ENCODE measurements at regions not wholly inside any gene's neighbourhood (a gene's known extent, or its start where the extent isn't known, plus 50 kb on each side); places are given as distances from the start of the nearest gene placed in this dataset.

- Histone ChIP-seq H3K4me1 (ENCODE audit: control insufficient read depth in 1 of 2, low read depth in 2 of 2) (no peaks in the 10 kb centered on the region), H3K27me3 (replicated peaks; ENCODE audit: insufficient read depth) (no peaks in the 10 kb centered on the region), H3K9me3 (no peaks in the 10 kb centered on the region), H3K36me3 (no peaks in the 10 kb centered on the region), H3K4me3 (no peak overlapping the region), H3K27ac (no peak overlapping the region)
- ATAC-seq (ENCODE audit: insufficient number of reproducible peaks, low FRiP score, low read depth) (no peak), DNase-seq (ENCODE audit: low spot score) (no peak)
- no peak for TF ChIP-seq CTCF (IDR thresholded peaks at IDR 0.05)
These were observed 248.1 kb downstream of the IRX1 start for GRCh38 chr5:3843706-3844105.

GRCh38 chr5:3844266-3844665 lies 248.6 kb downstream of the IRX1 start:
- no peak for DNase-seq (ENCODE audit: low spot score)

GRCh38 chr5:3845230-3845629 lies 249.6 kb downstream of the IRX1 start:
- TF ChIP-seq CTCF (IDR thresholded peaks at IDR 0.05) = no peak
- no peaks in the 10 kb centered on the region for H3K36me3 ChIP-seq
- H3K4me3 ChIP-seq = no peak overlapping the region
- DNase-seq (ENCODE audit: low spot score) (no peak), ATAC-seq (ENCODE audit: insufficient number of reproducible peaks, low FRiP score, low read depth) (no peak)
- H3K27me3 ChIP-seq (replicated peaks; ENCODE audit: insufficient read depth) = no peaks in the 10 kb centered on the region
- no peaks in the 10 kb centered on the region for H3K4me1 ChIP-seq (ENCODE audit: control insufficient read depth in 1 of 2, low read depth in 2 of 2)
- no peaks in the 10 kb centered on the region for H3K9me3 ChIP-seq
- no peak overlapping the region for H3K27ac ChIP-seq

More at GRCh38 chr5:3844266-3844665, 248.6 kb downstream of the IRX1 start:
- Histone ChIP-seq H3K4me1 (ENCODE audit: control insufficient read depth in 1 of 2, low read depth in 2 of 2) (no peaks in the 10 kb centered on the region), H3K4me3 (no peak overlapping the region), H3K27ac (no peak overlapping the region), H3K36me3 (no peaks in the 10 kb centered on the region), H3K27me3 (replicated peaks; ENCODE audit: insufficient read depth) (no peaks in the 10 kb centered on the region), H3K9me3 (no peaks in the 10 kb centered on the region)
- no peak for TF ChIP-seq CTCF (IDR thresholded peaks at IDR 0.05)
- ATAC-seq (ENCODE audit: insufficient number of reproducible peaks, low FRiP score, low read depth) = no peak

GRCh38 chr5:3852161-3852916 lies 256.7 kb downstream of the IRX1 start:
- Histone ChIP-seq H3K36me3 (no peaks in the 10 kb centered on the region), H3K4me3 (no peak overlapping the region), H3K27ac (no peak overlapping the region), H3K9me3 (no peaks in the 10 kb centered on the region), H3K27me3 (replicated peaks; ENCODE audit: insufficient read depth) (no peaks in the 10 kb centered on the region), H3K4me1 (ENCODE audit: control insufficient read depth in 1 of 2, low read depth in 2 of 2) (peaks cover 0 to 8% of the 10 kb centered on the region in 2 donors)
- ATAC-seq (ENCODE audit: insufficient number of reproducible peaks, low FRiP score, low read depth) = no peak
- no peak for TF ChIP-seq CTCF (IDR thresholded peaks at IDR 0.05)
- DNase-seq (ENCODE audit: low spot score) = no peak

- ATAC-seq (ENCODE audit: insufficient number of reproducible peaks, low FRiP score, low read depth) = no peak
- Histone ChIP-seq H3K27ac (no peak overlapping the region), H3K4me3 (no peak overlapping the region), H3K27me3 (replicated peaks; ENCODE audit: insufficient read depth) (no peaks in the 10 kb centered on the region), H3K4me1 (ENCODE audit: control insufficient read depth in 1 of 2, low read depth in 2 of 2) (peaks cover 0 to 8% of the 10 kb centered on the region in 2 donors), H3K36me3 (no peaks in the 10 kb centered on the region), H3K9me3 (no peaks in the 10 kb centered on the region)
- DNase-seq (ENCODE audit: low spot score) = no peak
- no peak for TF ChIP-seq CTCF (IDR thresholded peaks at IDR 0.05)
These were observed 257.7 kb downstream of the IRX1 start for GRCh38 chr5:3853362-3853761.

Measured in thoracic aorta (tissue), 2 donors.